ENCODE measurements at regions not wholly inside any gene's neighbourhood (a gene's known extent, or its start where the extent isn't known, plus 50 kb on each side); places are given as distances from the start of the nearest gene placed in this dataset.

- Histone ChIP-seq H3F3A (ENCODE audit: insufficient read depth, low read depth) (peaks cover 6% of the 10 kb centered on the region; the same call in 1 of the 2 replicates), H2AFZ (no peak overlapping the region), H3K36me3 (ENCODE audit: low read depth) (no peaks in the 10 kb centered on the region), H3K9me3 (ENCODE audit: insufficient read depth, low read depth) (no peaks in the 10 kb centered on the region), H3K27ac (no peak overlapping the region), H3K4me1 (replicated peaks; ENCODE audit: insufficient read depth) (peaks cover 20% of the 10 kb centered on the region), H3K9me2 (ENCODE audit: insufficient read depth) (no peaks in the 10 kb centered on the region), H4K20me1 (ENCODE audit: insufficient read depth) (peaks cover 15% of the 10 kb centered on the region), H3K27me3 (ENCODE audit: insufficient read depth, low read depth) (no peaks in the 10 kb centered on the region), H3K79me2 (ENCODE audit: low read depth) (peaks cover 22% of the 10 kb centered on the region), H3K4me2 (no peak overlapping the region), H3K4me3 (no peak overlapping the region)
- DNase-seq: no peak
- BruUV-seq (replicated peaks): no TSS peak
- ChIA-PET POLR2A (ENCODE audit: unreplicated experiment) (no interaction called here), CTCF (interaction anchor here (0.7 kb wide), 1 partner anchor 1047 kb away, joined by 7 read pairs; no protein-coding TSS in a partner anchor)
- intact Hi-C loops (cut with micrococcal nuclease; ENCODE audit: unreplicated experiment): loop anchor here (5.0 kb wide), 1 partner anchor 273 kb away; no protein-coding TSS in a partner anchor
- no peak for TF ChIP-seq CTCF (conservative IDR thresholded peaks at IDR 0.05)
- TF ChIP-seq EZH2 (IDR thresholded peaks at IDR 0.05; ENCODE audit: low read depth): no peak
Measured at GRCh38 chr3:72449551-72449950, 398.7 kb downstream of the SHQ1 start.

GRCh38 chr3:72448858-72449257, 399.4 kb downstream of the SHQ1 start:
- H4K20me1 ChIP-seq (ENCODE audit: insufficient read depth): peaks cover 19% of the 10 kb centered on the region
- peaks cover 23% of the 10 kb centered on the region for H3K4me1 ChIP-seq (replicated peaks; ENCODE audit: insufficient read depth)
- intact Hi-C loops (cut with micrococcal nuclease; ENCODE audit: unreplicated experiment): loop anchor here (5.0 kb wide), 1 partner anchor 273 kb away; no protein-coding TSS in a partner anchor
- H3K9me3 ChIP-seq (ENCODE audit: insufficient read depth, low read depth): no peaks in the 10 kb centered on the region
- TF ChIP-seq EZH2 (IDR thresholded peaks at IDR 0.05; ENCODE audit: low read depth) (no peak), CTCF (conservative IDR thresholded peaks at IDR 0.05) (no peak)
- CTCF ChIA-PET: interaction anchor here (0.6 kb wide), 1 partner anchor 24 kb away, joined by 4 read pairs; no protein-coding TSS in a partner anchor
- POLR2A ChIA-PET (ENCODE audit: unreplicated experiment): no interaction called here
- H3K4me2 ChIP-seq: no peak overlapping the region
- no peaks in the 10 kb centered on the region for H3K36me3 ChIP-seq (ENCODE audit: low read depth)
- H2AFZ ChIP-seq: no peak overlapping the region
- peaks cover 29% of the 10 kb centered on the region for H3K79me2 ChIP-seq (ENCODE audit: low read depth)
- no peak overlapping the region for H3K27ac ChIP-seq
- H3F3A ChIP-seq (ENCODE audit: insufficient read depth, low read depth): peaks cover 6% of the 10 kb centered on the region; the same call in 1 of the 2 replicates
- DNase-seq: peak; percentile 2 to 44
- no TSS peak for BruUV-seq (replicated peaks)
- H3K4me3 ChIP-seq: no peak overlapping the region
- no peaks in the 10 kb centered on the region for H3K9me2 ChIP-seq (ENCODE audit: insufficient read depth)
- no peaks in the 10 kb centered on the region for H3K27me3 ChIP-seq (ENCODE audit: insufficient read depth, low read depth)

- Histone ChIP-seq H3K36me3 (ENCODE audit: low read depth) (no peaks in the 10 kb centered on the region), H3K9me3 (ENCODE audit: insufficient read depth, low read depth) (no peaks in the 10 kb centered on the region), H2AFZ (no peak overlapping the region), H3K9me2 (ENCODE audit: insufficient read depth) (no peaks in the 10 kb centered on the region), H4K20me1 (ENCODE audit: insufficient read depth) (peaks cover 24% of the 10 kb centered on the region), H3K4me1 (replicated peaks; ENCODE audit: insufficient read depth) (peaks cover 23% of the 10 kb centered on the region), H3K27ac (no peak overlapping the region), H3F3A (ENCODE audit: insufficient read depth, low read depth) (peaks cover 6% of the 10 kb centered on the region; the same call in 1 of the 2 replicates), H3K27me3 (ENCODE audit: insufficient read depth, low read depth) (no peaks in the 10 kb centered on the region), H3K4me3 (no peak overlapping the region), H3K4me2 (no peak overlapping the region), H3K79me2 (ENCODE audit: low read depth) (peaks cover 33% of the 10 kb centered on the region)
- intact Hi-C loops (cut with micrococcal nuclease; ENCODE audit: unreplicated experiment): loop anchor here (5.0 kb wide), 1 partner anchor 274 kb away; no protein-coding TSS in a partner anchor
- no peak for TF ChIP-seq CTCF (conservative IDR thresholded peaks at IDR 0.05)
- TF ChIP-seq EZH2 (IDR thresholded peaks at IDR 0.05; ENCODE audit: low read depth): no peak
- POLR2A ChIA-PET (ENCODE audit: unreplicated experiment): no interaction called here
- DNase-seq: peak in 1 of 2 experiments; percentile 7
- CTCF ChIA-PET: interaction anchor here (0.6 kb wide), 1 partner anchor 24 kb away, joined by 4 read pairs; no protein-coding TSS in a partner anchor
- BruUV-seq (replicated peaks): no TSS peak
Measured at GRCh38 chr3:72448375-72448823, 399.8 kb downstream of the SHQ1 start.
